NCI-H526 treated with DMSO at 0.1 percent for 48 hours (cell line): ENCODE measurements at regions not wholly inside any gene's neighbourhood (a gene's known extent, or its start where the extent isn't known, plus 50 kb on each side); places are given as distances from the start of the nearest gene placed in this dataset.
A peak's percentile ranks its signal among the peaks of the same experiment; 100 is the strongest.
"Not testable (repeated sequence)": the region's sequence is repeated elsewhere in the genome, so short reads cannot be mapped to it uniquely, and the experiment has no call there.

ENCODE experiments used
- DNase-seq: peaks from one replicate; lab custom pipeline; 2025; lab: John Stamatoyannopoulos, UW

- no peak for DNase-seq
These were observed 90.5 kb upstream of the SVIL start for GRCh38 chr10:29725133-29725720.

DNA sequence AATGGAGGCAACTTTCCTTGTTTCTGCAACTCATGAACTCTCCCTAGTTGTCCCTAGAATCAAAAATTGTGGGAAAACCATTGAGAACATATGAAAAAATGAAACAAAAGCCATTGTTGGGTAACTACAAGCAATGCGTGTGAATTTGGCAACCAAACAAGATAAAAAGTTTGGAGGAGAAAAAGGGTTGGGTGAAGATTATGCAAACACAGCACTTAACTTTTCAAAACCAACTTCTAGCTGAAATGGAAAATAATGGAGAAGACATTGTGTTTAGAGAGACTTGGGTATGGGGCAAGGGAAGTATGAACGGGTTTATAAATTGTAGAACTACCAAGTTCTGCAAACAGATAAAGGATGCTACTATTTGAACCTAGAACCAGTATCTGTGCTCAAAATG, 89.0 kb upstream of the SVIL start:
- DNase-seq = no peak

DNA sequence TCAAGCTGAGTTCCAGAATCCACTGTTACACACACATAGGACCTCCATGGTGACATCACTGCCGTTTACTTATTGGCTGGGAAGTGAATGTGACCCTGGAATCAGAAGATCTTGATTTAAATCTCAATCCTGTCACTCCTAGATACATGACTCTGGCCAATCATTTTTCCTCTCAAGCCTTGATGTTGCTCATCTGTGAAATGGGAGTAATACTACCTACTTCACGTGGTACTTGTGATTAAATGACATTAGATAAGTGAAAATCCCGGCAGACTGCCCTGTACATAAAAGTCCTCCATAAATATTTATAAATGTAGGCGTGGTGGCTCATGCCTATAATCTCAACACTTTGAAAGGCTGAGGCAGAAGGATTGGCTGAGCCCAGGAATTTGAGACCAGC, 88.0 kb upstream of the SVIL start:
- no peak for DNase-seq

DNA sequence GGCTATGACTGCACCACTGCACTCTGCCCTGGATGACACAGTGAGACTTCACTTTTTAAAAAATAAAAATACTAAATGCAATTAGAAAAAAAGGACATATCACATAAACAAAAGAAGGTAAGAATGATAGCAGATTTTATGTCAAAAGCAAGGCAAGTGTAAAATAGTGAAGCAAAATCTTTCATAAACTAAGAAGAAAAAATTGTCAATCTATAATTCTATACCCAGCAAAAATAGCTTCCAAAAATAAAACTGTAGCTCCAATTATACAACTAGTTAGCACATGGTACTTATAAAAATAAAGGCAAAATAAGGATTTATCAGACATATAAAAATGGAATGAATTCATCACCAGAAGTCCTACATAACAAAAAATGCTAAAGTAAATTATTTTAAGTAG, 85.4 kb upstream of the SVIL start:
- no peak for DNase-seq

GRCh38 chr10:29719281-29719675, 84.5 kb upstream of the SVIL start:
- no peak for DNase-seq

DNA sequence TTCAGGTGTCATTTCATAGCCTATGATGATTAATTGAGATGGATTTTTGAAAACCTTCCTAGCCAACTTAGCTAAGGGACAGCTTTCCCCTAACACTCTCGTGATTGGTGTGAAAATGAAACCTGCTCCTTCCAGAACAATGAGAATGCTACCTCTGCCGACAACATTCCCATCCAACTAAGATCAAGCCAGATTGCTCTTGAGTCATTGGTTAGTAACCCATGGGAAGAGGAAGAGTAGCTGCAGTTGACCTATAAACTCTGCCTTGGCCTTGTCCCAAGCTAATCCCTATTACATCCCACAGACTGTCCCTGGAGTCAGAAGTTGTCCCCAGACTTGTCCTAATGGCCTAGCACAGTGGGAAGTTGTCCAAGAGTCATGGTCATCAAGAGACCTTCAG, 80.5 kb upstream of the SVIL start:
- DNase-seq = no peak

GRCh38 chr10:29714096-29714874, 79.5 kb upstream of the SVIL start:
- no peak for DNase-seq

GRCh38 chr10:29713450-29713849, 78.7 kb upstream of the SVIL start:
- DNase-seq = no peak

DNA sequence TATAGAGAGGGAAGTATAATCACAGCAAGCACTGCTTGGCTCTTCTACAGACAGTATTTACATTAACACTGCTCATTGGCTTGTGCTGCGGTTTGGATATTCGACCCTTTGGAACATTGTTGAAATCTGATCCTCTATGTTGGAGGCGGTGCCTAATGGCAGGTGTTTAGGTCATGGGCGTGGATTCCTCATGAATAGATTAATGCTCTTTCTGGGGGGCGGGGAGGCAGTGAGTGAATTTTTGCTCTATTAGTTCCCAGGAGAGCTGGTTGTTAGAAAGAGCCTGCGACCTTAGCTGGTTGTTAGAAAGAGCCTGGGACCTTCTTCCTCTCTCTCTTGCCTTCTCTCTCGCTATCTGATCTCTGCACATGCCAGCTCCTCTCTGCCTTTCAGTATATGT, 77.3 kb upstream of the SVIL start:
- DNase-seq = peak; percentile 86

DNA sequence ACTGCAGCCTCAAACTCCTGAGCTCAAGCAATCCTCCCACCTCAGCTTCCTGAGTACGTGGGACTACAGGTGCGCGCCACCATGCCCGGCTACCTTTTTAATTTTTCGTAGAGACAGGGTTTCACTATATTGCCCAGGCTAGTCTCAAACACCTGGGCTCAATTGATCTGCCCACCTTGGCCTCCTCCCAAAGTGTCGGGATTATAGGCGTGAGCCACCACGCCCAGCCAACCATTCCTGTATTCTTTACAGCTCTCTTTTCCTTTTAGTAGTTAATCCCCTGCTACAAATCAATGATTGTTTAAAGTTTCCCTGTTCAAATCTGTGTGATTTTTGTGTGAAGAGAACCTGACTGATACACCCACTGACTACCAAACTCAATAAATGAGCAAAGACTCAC, 75.4 kb upstream of the SVIL start:
- no peak for DNase-seq

DNA sequence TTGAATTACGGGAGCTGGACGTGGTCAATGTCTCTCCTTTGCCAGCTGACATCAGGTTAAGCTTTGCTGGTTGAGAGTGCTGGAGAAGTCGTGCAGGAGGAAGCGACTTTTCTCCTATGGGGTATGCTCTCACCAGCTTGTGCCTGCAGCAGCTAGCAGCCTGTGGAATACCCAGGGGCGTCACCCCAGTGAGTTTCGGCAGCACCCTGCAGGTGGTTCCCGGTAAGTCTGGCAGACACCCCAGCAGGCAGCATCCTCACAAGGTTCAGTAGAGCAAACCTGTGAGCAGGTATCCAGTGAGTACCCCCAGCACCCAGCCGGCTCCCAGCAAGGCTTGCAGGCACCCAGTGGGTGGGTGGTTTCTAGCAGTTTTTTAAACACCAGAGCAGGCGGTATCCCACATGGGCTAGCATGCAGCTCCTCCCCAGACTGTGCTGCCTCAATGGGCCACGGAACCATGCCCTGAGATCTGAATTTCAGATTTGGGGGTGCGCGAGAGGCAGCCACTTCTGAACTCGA, 74.8 kb upstream of the SVIL start:
- no peak for DNase-seq

GRCh38 chr10:29703271-29703670, 68.5 kb upstream of the SVIL start:
- no peak for DNase-seq

- DNase-seq = no peak
These were observed 67.7 kb upstream of the SVIL start for GRCh38 chr10:29702273-29703164.

GRCh38 chr10:29701306-29701705, 66.5 kb upstream of the SVIL start:
- DNase-seq = no peak

DNA sequence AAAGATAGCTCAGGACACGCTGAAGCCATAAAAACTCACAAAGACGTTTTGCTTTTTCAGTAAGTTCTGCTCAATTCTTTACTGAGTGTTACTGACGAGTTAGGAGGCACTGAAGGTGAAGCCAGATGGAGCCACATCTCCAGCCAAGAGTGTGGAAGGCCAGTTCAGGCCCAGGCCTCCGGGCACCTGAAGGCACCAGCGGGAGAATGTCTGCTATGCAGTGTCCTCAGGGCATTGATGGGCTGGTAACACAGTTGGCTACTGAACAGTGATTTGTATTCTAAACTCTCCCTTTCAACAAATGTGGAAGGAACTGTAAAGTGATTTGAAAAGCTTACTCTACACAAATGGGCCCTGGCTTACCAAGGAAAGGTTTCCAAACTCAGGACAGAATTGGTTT, 64.8 kb upstream of the SVIL start:
- no peak for DNase-seq

DNA sequence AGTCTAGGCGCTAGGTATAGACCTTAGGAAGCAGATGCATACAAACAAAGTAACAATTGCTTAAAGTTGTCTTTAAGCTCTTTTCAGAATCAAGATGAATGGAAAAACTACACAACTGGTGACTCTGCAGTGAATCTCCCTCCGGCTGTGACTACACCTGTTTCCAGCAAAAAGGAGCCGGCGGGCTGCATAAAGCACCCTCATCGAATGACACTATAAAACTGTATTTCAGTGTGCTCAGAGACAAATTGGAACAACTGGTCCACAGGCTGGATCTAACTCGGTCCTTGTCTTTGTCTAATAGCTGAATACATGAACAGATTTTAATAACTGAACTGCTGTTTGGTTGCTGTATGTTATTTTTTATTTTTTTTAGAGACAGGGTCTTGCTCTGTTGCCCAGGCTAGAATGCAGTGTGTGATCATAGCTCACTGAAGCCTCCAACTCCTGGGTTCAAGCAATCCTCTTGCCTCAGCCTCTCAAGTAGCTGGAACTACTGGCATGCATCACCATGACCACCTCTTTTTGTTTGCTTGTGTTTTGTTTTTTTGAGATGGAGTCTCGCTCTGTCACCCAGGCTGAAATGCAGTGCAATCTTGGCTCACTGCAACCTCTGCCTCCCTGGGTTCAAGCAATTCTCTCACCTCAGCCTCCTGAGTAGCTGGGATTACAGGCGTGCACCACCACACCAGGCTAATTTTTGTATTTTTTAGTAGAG, 64.2 kb upstream of the SVIL start:
- DNase-seq = no peak

GRCh38 chr10:29696581-29696980, 61.8 kb upstream of the SVIL start:
- DNase-seq = not testable (repeated sequence)

DNA sequence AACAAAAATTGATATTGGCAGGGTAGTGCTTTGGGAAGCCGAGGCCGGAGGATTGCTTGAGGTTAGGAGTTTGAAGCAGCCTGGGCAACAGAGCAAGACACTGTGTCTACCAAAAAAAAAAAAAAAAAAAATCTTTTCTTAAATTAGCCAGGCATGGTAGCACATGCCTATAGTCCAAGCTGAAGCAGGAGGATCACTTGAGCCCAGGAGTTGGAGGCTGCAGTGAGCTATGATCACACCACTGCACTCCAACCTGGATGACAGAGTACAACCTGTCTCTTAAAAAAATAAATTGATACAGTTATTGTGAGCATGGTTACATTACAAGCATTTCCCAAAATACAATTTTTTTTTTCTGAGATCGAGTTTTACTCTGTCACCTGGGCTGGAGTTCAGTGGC, 59.4 kb upstream of the SVIL start:
- no peak for DNase-seq

GRCh38 chr10:29692121-29692539, 57.4 kb upstream of the SVIL start:
- no peak for DNase-seq

- no peak for DNase-seq
These were observed 56.8 kb upstream of the SVIL start for GRCh38 chr10:29691564-29692072.

DNA sequence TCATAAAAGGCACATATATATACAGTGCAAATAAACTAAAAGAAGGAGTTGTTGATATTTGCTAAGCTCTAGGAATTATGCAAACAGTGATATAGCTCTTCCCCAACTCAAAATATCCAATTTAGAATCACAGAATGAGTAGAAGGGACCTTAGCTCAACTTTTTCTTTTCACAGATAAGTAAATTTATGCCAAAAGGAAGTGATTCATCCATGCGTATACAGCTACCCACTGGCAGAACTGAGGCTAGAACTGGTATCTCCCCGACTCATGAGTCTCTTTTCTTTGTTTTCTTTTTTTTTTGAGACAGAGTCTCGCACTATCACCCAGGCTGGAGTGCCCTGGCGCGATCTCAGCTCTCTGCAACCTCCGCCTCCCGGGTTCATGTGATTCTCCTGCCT, 54.2 kb upstream of the SVIL start:
- DNase-seq = no peak

DNA sequence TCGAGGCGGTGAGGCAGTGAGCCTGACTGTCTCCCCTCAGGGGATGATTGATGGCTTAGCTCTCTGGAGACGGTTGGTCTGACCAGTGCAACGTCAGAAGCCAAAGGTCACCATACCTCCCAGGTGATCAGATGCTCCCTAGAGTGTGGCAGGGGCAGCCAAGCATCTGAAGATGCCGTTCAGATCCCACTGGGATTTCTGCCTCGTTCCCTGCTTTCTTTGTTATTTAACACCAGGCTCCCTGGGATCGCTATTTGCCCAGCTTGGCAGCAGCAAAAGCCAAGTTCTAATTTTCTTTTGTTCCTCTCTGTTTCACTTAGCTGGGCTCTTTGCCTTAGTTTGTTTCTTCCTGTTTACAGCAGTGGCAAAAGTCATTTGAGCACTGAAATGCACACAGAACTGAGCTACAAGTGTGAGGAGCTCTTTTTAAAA, 53.5 kb upstream of the SVIL start:
- DNase-seq = peak; percentile 0
